Glomerular visceral epithelial cell (primary cell): ENCODE measurements at regions not wholly inside any gene's neighbourhood (a gene's known extent, or its start where the extent isn't known, plus 50 kb on each side); places are given as distances from the start of the nearest gene placed in this dataset.
"Not testable (repeated sequence)": the region's sequence is repeated elsewhere in the genome, so short reads cannot be mapped to it uniquely, and the experiment has no call there.

ENCODE experiments used
- DNase-seq: peaks from one replicate; pipeline ENCODE4 v3.0.0-alpha.2; 2016; ENCODE audit errors: extremely low spot score

- no peak for DNase-seq
Observed at GRCh38 chr1:61580417-61580816, 144.5 kb downstream of the TM2D1 start.

- no peak for DNase-seq
Observed at GRCh38 chr1:61579802-61580201, 145.1 kb downstream of the TM2D1 start.

- DNase-seq = no peak
Observed at GRCh38 chr1:61572046-61572445, 152.9 kb downstream of the TM2D1 start.

GRCh38 chr1:61570191-61570590, 154.8 kb downstream of the TM2D1 start:
- no peak for DNase-seq

GRCh38 chr1:61569303-61569621, 155.7 kb downstream of the TM2D1 start:
- DNase-seq = no peak

GRCh38 chr1:61568460-61569302, 156.3 kb downstream of the TM2D1 start:
- no peak for DNase-seq

GRCh38 chr1:61566177-61566576, 158.8 kb downstream of the TM2D1 start:
- DNase-seq = no peak

GRCh38 chr1:61563611-61564010, 161.3 kb downstream of the TM2D1 start:
- DNase-seq = no peak

GRCh38 chr1:61561666-61562065, 163.3 kb downstream of the TM2D1 start:
- DNase-seq = no peak

- DNase-seq = no peak
Observed at GRCh38 chr1:61560385-61560784, 164.6 kb downstream of the TM2D1 start.

GRCh38 chr1:61556631-61557030, 168.3 kb downstream of the TM2D1 start:
- DNase-seq = no peak

- no peak for DNase-seq
Observed at GRCh38 chr1:61552630-61553305, 172.2 kb downstream of the TM2D1 start.

GRCh38 chr1:61547302-61547701, 177.6 kb downstream of the TM2D1 start:
- not testable (repeated sequence) for DNase-seq

GRCh38 chr1:61544870-61545269, 180.1 kb downstream of the TM2D1 start:
- DNase-seq = not testable (repeated sequence)

GRCh38 chr1:61543498-61543897, 181.4 kb downstream of the TM2D1 start:
- not testable (repeated sequence) for DNase-seq

GRCh38 chr1:61539720-61540462, 185.1 kb downstream of the TM2D1 start:
- no peak for DNase-seq

GRCh38 chr1:61538228-61538627, 186.7 kb downstream of the TM2D1 start:
- no peak for DNase-seq

- no peak for DNase-seq
Observed at GRCh38 chr1:61536174-61537108, 188.5 kb downstream of the TM2D1 start.

- no peak for DNase-seq
Observed at GRCh38 chr1:61534847-61535246, 190.1 kb downstream of the TM2D1 start.

- no peak for DNase-seq
Observed at GRCh38 chr1:61533546-61533945, 191.4 kb downstream of the TM2D1 start.

- DNase-seq = no peak
Observed at GRCh38 chr1:61531716-61532115, 193.2 kb downstream of the TM2D1 start.
